Fibroblast of mammary gland (primary cell): ENCODE measurements at regions not wholly inside any gene's neighbourhood (a gene's known extent, or its start where the extent isn't known, plus 50 kb on each side); places are given as distances from the start of the nearest gene placed in this dataset.
A peak's percentile ranks its signal among the peaks of the same experiment; 100 is the strongest.

Source experiments
- DNase-seq: peaks from one replicate; pipeline ENCODE4 v3.0.0-alpha.2; 2010; ENCODE audit warnings: low read depth
- H3K4me3 ChIP-seq: 2 replicates; pipeline ENCODE4 v1.5.1; 2011; ENCODE audit warnings: low read depth, mild to moderate bottlenecking, low read length, moderate library complexity; ENCODE audit not compliant: control insufficient read depth
- TF ChIP-seq, protein P1 (sequence below): conservative IDR thresholded peaks from 2 replicates; pipeline ENCODE4 v1.5.1; 2011; ENCODE audit warnings: low read depth, low read length, inconsistent platforms; ENCODE audit not compliant: control insufficient read depth, insufficient read depth

- TF ChIP-seq, protein P1, sequence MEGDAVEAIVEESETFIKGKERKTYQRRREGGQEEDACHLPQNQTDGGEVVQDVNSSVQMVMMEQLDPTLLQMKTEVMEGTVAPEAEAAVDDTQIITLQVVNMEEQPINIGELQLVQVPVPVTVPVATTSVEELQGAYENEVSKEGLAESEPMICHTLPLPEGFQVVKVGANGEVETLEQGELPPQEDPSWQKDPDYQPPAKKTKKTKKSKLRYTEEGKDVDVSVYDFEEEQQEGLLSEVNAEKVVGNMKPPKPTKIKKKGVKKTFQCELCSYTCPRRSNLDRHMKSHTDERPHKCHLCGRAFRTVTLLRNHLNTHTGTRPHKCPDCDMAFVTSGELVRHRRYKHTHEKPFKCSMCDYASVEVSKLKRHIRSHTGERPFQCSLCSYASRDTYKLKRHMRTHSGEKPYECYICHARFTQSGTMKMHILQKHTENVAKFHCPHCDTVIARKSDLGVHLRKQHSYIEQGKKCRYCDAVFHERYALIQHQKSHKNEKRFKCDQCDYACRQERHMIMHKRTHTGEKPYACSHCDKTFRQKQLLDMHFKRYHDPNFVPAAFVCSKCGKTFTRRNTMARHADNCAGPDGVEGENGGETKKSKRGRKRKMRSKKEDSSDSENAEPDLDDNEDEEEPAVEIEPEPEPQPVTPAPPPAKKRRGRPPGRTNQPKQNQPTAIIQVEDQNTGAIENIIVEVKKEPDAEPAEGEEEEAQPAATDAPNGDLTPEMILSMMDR = no peak
- DNase-seq = no peak
- H3K4me3 ChIP-seq = no peak overlapping the region
Observed at GRCh38 chr21:39105836-39106235, 77.4 kb downstream of the PSMG1 start.

DNA sequence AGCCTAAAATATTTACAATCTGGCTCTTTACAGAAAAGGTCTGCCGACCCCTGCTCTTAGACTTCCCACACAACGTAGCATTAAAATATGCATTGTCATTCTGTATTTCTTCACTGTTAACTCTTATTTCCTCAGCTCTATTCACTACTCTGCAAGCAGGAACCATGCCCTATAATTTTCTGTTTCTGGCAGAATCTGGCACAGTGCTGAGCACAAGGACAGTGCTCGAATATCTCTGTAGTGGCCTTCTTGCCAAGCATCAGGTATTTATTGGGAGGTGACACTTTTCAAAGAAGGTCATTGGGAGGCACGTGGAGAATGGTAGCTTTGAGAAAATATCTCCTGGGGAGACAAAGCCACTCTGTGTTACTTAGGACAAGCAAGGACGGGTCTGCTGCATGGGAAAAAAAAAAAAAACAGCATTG, 77.9 kb downstream of the PSMG1 start:
- H3K4me3 ChIP-seq = no peak overlapping the region
- TF ChIP-seq, protein P1 = no peak
- no peak for DNase-seq

GRCh38 chr21:39104911-39105310, 78.3 kb downstream of the PSMG1 start:
- no peak for DNase-seq
- H3K4me3 ChIP-seq = no peak overlapping the region
- TF ChIP-seq, protein P1 = no peak

GRCh38 chr21:39103689-39104088, 79.6 kb downstream of the PSMG1 start:
- DNase-seq = peak; percentile 79
- TF ChIP-seq, protein P1 = no peak
- no peak overlapping the region for H3K4me3 ChIP-seq

DNA sequence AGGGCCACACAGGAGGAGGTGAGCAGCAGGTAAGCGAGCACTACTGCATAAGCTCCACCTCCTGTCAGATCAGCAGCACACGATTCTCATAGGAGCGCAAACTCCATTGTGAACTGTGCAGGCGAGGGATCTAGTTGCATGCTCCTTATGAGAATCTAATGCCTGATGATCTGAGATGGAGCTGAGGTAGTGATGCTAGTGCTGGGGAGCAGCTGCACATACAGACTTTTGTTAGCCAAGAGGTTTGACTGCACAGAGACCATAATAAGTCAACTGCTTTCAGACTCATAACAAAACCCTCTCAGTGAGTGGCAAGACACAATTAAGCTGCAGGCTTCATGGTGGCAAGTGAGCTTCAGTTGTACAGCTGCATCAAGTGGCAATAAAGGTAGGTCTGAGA, 83.4 kb downstream of the PSMG1 start:
- no peak for DNase-seq
- H3K4me3 ChIP-seq = no peak overlapping the region
- TF ChIP-seq, protein P1 = no peak

DNA sequence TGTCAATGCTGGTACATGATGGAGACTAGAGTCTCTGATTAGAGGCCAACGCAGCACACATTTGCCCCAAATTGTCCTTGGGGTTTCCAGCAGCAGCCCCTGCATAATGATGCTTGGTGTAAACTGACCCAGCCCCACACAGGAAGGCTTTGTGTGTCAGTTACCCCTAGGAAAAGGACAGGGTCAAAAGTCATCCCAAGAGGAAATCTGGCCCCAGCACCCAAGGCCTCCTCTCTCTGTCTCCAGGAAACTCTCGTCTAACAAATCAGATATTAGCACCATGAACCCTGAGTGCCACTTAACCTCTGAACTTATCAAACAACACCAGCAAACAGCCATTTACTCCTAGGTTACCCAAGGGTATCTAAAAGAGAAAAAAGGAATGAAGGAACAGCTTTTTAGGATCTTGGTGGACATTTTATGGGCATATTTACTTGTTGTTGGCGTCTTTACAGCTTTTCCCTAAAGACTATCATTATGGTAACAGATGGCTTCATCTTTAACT, 84.5 kb downstream of the PSMG1 start:
- DNase-seq = no peak
- TF ChIP-seq, protein P1 = no peak
- no peak overlapping the region for H3K4me3 ChIP-seq

DNA sequence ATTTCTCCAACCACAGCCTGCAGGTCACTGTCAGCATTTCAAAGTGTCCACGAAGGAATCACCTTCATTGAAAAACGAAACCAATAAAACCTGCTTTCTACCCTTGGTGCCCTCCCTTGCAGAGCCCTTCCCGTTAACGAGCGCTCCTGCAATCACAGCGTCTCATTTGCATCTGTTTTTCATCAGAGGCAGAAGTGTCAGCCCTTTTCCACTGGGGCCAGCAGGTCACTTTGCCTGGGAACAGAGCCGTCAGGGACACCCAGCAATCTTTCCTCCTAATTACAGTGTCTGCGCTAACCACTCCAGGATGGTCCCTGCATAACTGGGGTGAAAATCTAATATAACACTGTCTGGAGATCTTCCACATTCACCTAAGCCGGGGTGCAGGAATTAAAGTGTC, 85.3 kb downstream of the PSMG1 start:
- TF ChIP-seq, protein P1 = no peak
- H3K4me3 ChIP-seq = no peak overlapping the region
- no peak for DNase-seq
